Stimulated activated CD4-positive, alpha-beta T cell treated with anti-CD3 and anti-CD28 coated beads, Interleukin-1b, Interleukin-23, amount 100 ng/mL, for 1 hour (primary cell): ENCODE measurements at regions not wholly inside any gene's neighbourhood (a gene's known extent, or its start where the extent isn't known, plus 50 kb on each side); places are given as distances from the start of the nearest gene placed in this dataset.
"Not testable (repeated sequence)": the region's sequence is repeated elsewhere in the genome, so short reads cannot be mapped to it uniquely, and the experiment has no call there.

ENCODE experiments used
- DNase-seq, 2 donors: peaks; one replicate each; pipeline ENCODE4 v3.0.0-alpha.2; 2020; ENCODE audit warnings: low read depth in 2 of 2

GRCh38 chr6:135129136-135129856 is 51.8 kb upstream of the MYB start:
- DNase-seq: no peak

GRCh38 chr6:135128268-135128914 is 52.7 kb upstream of the MYB start:
- peak in 1 of 2 donors; percentile 11 for DNase-seq

- DNase-seq: no peak
Observed at GRCh38 chr6:135126729-135127128, 54.4 kb upstream of the MYB start.

DNA sequence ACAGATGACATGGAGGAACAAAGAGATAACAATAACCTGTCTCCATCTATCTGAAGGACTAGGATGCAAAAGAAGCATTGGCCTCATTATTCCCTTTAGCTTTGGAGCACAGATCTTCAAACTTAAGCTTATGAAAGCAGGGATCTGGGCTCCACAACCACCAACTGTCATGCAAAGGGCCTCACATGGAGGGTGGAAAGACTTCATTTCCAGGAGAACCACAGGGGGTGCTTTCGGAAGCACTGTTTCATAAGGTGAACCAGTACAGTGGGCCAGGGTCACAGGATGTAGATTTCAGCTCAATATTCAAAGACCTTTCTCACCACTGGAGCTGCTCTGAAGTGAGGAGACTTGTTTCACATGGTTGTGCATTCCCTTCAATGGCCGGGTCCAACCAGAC is 55.1 kb upstream of the MYB start:
- no peak for DNase-seq

GRCh38 chr6:135121434-135121833 is 59.7 kb upstream of the MYB start:
- no peak for DNase-seq

DNA sequence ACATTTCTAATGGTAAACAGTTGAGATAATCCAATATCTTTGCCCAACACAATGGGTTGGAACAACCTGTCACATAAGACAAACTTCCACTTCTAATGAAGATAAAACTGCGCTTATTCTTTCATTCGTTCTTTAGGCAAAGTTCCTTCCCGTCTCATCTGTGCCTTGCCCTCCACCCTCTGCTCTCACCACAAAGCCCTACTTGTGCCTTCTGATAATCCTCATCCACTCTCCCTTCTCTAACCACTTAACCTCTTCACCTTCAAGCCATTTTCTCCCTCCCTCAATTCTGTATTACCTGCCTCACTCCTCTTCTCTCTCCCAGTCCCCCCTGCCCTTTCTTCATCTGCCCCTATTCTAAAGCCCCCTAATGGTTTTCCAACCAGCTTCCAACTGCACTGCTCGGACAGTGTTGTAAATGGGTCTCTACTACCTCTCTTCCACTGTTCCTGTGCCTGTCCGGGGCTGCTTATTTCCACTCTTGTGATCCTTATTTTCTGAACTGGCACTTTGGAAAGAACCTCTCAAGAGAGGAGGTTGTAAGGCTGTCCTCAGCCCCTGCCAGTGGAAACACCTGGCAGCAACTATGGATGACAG is 62.9 kb upstream of the MYB start:
- no peak for DNase-seq

DNA sequence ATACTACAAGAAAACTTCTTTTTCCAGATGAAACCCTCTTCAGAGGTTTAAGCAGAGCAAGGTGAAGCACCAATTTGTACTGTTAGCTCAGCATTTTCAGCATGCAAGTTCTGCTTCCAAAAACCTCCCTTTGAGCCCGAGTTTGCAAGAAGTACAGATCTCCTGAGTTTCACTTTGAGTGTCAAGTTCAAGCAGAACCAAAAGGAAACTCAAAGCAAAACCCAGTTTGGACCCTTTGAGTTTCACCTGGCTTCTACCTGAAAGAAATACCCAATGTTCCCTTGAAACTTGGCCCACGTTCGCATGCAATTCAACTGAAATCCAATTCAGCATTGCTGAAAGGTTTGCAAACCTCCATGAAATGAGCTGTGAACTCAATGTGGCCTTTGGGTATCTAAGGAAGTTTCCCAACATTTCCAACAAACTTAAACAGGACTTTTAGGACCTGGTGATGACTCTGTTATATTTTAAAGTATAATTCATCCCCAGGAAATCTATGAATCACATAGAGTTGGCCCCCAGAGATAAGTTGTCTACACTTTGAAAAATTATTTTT is 62.9 kb upstream of the HBS1L start:
- DNase-seq: no peak

GRCh38 chr6:135116571-135116970 is 61.9 kb upstream of the HBS1L start:
- no peak for DNase-seq

DNA sequence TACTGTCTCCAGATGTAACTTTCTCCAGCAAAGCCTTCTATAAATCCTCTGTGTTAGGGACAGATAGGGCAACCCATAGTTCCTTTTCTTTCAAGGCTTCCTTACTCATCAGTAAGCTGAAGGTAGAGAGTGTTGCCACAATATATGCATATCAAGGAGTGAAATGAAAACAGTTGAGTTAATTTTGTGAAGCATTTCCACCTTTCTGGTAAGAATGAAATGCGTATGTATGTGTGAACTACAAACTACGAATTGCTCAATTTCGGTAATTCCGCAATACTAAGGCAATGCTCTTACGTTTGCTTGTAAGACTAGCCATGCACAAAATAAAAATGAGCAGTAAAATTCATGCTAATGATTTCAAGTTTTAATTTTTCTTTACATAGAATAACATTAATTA is 61.2 kb upstream of the HBS1L start:
- DNase-seq: no peak

DNA sequence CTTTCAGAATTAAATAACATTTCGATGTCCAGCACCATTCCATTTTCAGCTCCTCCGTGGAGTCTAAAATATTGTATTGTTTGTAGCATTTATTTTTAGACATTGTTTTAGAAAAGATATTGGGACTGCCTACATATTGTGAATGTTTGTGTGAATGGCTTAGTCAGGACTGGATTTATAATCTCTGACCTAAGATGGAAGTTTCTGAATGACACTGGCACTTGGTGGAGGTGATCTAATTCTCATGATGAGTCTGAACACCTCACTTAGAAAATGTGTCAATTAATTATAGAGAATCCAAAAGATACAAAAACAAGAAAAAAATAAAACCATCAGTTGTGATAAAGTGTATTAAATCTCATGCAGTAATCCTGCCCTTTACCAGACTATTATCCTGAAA is 60.8 kb upstream of the HBS1L start:
- DNase-seq: no peak

DNA sequence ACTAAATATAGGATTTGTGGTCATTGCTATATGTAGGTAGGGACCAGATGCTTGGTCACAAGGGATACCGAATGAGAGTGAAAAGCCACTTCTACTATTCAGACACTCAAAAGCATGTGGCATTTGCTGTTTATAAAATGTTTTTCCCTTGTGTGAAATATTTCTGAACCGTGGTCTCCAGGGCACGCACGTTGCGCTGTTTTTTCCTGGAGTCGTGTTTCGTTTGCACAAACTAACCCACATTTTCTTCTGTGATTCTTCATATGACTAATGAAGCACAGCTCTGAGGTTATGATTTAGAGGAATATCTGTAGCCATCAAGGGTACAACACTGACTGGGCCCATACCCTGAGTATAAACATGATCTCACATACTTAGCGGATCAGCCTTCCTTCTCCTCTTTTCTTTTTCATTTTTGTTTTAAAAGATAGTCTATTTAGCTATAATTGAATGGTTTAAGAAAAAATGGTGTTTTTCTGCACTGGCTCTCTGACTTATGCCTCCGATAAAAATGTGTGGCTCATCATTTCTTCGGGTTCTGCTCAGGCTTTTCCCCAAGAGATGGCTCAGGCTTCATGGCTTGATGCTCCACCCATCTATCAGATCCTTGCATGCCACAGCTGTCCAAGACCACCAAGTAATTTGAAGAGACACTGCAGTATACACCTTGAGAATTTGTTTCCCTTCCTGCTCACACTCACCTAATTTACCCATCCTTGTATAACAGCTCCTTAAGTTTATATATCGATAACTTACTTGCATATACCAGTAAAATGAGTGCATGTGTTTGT is 59.9 kb upstream of the HBS1L start:
- no peak for DNase-seq

- DNase-seq: no peak
Observed at GRCh38 chr6:135113860-135114259, 59.2 kb upstream of the HBS1L start.

DNA sequence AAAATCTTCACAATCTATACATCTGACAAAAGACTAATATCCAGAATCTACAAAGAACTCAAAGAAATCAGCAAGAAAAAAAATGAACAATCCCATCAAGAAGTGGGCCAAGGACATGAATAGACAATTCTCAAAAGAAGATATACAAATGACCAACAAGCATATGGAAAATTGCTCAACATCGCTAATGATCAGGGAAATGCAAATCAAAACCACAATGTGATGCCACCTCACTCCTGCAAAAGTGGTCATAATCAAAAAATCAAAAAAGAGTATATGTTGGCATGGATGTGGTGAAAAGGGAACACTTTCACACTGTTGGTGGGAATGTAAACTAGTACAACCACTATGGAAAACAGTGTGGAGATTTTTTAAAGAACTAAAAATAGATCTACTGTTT is 58.3 kb upstream of the HBS1L start:
- not testable (repeated sequence) for DNase-seq

DNA sequence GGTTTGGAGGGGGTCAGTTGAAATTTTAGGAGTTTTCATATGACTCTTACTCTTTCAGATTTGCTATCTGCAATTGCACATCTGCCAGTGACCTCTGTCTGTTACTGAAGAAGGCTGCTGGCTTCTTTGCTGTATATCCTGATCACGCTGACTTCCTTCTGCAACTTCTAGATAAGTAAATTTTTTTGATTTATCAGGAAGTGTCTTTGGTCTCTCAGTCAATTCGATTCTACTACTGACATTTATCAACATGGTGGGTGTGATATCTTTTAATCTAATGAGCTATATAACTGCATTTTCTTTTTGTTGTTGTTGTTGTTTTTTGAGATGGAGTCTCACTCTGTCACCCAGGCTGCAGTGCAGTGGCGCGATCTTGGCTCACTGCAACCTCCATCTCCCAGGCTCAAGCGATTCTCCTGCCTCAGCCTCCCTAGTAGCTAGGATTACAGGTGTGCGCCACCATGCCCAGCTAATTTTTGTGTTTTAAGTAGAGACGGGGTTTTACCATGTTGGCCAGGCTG is 55.7 kb upstream of the HBS1L start:
- DNase-seq: not testable (repeated sequence)

- DNase-seq: no peak
Observed at GRCh38 chr6:135109761-135110160, 55.1 kb upstream of the HBS1L start.

DNA sequence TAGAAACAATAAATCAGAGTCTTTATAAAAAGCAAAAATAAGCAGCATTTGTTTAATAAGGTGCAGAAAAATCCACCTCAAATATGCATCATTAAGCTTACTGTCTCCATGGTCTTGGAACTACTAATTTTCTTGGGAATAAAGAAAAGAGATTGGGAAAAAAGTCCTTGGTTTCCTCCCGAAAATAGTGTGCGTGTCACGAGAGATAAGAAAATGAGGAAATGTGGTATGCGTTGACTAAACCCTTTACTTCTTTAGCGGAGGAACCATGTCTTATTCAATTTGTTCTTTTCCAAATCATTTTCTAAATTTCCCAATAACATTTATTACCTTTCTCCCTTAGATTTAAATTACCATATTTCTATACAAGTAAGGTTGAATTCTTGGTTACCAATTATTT is 54.1 kb upstream of the HBS1L start:
- no peak for DNase-seq

DNA sequence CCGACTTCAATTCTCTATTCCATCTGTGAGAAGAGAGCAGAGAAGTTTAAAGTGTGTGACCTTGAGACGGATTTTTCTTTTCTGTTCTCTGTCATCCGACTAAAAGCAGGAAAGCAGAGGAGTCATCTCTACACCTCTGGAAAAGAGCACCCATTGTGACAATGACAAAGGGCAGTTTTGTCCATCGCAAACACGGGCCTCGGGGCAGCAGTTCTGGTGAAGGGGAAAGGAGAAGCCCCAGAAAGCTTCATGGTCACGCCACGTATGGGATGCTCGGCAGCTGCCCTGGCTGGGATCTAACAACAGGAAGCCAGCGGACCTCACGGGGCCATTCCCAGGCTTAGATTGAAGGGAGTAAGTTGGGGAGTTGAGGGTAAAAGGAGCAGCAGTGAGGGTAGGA is 52.0 kb upstream of the HBS1L start:
- DNase-seq: no peak

DNA sequence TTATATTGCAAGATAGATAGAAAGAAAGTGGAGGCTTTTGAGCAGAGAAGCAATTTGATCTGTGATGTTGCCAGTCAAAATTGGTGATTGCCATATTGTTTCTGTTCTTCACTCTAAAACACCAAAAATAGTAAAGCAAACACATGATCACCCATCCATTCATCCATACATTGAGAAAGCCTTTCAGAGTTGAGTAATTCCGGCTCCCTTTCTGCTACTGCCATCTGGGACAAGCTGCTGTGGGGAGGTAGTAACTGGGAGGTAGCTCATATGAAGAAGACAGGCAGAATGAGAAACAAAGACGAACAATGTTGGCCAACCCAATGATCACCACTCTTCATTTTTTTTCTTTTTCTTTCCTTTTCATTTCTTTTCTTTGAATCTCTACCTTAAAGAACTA is 51.1 kb upstream of the HBS1L start:
- no peak for DNase-seq

GRCh38 chr6:135105299-135105698 is 50.7 kb upstream of the HBS1L start:
- DNase-seq: no peak
